ENCODE measurements at regions not wholly inside any gene's neighbourhood (a gene's known extent, or its start where the extent isn't known, plus 50 kb on each side); places are given as distances from the start of the nearest gene placed in this dataset.

GRCh38 chr2:128377071-128377910, 58.6 kb upstream of the HS6ST1 start:
- DNase-seq (ENCODE audit: low read depth, low spot score): no peak
- in situ Hi-C loops (cut with HindIII; ENCODE audit: low sequenced_read_pairs): no loop called here

DNA sequence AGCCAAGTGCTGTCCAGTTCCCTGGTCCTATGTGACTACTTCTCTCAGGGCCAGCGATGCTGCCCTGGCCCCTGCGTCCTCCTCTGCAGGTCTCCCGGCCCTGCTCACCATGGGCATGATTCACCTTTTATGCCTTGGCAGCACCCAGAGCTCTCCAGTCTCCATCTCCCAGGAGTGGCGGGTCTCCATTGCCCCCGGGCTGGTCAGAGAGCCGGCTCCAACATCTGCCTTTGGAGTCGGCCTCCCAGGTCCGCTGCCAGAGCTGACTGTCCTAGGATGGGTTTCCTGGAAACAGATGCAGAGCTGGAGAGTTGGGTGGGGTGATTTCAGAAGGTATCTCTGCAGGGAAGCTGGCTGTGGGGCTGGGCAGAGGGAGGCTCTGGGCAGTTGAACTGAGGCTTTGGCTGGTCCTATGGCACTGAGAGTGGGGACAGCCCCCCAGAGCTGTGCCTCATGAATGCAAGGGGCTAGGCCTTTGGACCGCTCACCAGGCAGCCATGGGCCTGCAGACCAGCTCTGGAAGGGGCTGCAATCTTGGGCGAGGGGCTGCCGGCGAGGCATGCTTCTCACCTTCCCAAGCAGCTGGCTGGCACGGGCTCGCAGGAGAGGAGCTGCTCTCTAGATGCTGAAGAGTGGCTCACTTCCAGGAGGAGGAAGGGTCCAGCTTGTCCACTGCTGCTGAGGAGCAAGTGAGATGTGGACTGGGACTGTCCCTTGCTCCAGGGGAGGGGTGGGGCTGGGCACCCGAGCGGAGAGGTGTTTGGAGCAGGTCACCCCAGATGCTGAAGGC, 59.8 kb upstream of the HS6ST1 start:
- DNase-seq (ENCODE audit: low read depth, low spot score): no peak
- in situ Hi-C loops (cut with HindIII; ENCODE audit: low sequenced_read_pairs): no loop called here
- TF ChIP-seq CTCF (IDR thresholded peaks at IDR 0.05; ENCODE audit: low read depth, low read length): no peak
- no peak overlapping the region for H3K4me3 ChIP-seq (ENCODE audit: low read depth, low read length)

More at GRCh38 chr2:128377071-128377910, 58.6 kb upstream of the HS6ST1 start:
- H3K4me3 ChIP-seq (ENCODE audit: low read depth, low read length): no peak overlapping the region
- no peak for TF ChIP-seq CTCF (IDR thresholded peaks at IDR 0.05; ENCODE audit: low read depth, low read length)

DNA sequence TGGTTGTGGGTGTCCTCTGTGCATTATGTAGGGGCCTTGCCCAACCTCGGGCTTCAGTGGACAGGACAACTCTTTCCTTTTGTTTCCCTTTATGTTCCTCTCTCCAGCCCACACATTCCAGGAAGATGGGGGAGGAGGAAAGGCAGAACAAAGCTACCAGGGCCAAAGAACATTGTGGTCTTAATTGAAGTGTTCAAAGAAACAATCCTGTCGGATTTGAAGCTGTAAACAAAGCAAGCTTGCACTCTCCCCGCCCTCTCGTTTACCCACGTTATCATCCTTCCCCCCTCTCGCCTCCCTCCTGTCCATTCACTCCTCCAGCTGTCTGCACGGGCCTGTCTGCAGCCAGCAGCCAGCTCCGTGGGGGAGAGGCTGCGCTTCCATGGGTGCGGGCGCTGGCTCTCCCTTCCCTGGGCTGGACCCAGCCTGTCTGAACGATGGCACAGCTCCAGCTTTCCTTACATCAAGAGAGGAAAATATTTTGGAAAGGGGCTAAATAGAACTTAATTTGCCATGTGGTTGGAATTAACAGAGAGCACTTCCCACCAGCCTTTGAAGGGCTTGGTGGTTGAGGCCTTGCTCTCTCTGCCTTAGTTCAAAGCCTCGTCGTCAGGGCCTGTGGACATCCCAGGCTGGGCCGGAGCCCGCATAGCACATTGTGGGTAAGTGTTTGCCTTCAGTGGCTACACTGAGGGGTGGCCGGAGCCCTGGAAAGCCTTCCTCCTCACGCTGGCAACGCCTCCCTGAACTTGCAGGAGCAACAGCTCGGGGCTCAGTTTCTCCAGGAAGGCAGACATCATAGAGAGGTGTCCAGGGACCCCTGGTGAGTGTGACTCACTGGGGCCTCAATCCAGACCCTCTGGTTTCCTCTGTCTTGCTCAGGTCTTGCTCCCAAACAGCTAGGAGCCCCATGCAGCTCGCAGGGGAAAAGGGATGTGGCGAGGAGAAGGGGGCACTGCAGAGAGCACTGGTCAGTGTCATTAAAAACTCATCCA, 60.6 kb upstream of the HS6ST1 start:
- no peak overlapping the region for H3K4me3 ChIP-seq (ENCODE audit: low read depth, low read length)
- in situ Hi-C loops (cut with HindIII; ENCODE audit: low sequenced_read_pairs): no loop called here
- no peak for TF ChIP-seq CTCF (IDR thresholded peaks at IDR 0.05; ENCODE audit: low read depth, low read length)
- peak; percentile 46 for DNase-seq (ENCODE audit: low read depth, low spot score)

- no peak for DNase-seq (ENCODE audit: low read depth, low spot score)
- H3K4me3 ChIP-seq (ENCODE audit: low read depth, low read length): no peak overlapping the region
- TF ChIP-seq CTCF (IDR thresholded peaks at IDR 0.05; ENCODE audit: low read depth, low read length): no peak
- in situ Hi-C loops (cut with HindIII; ENCODE audit: low sequenced_read_pairs): no loop called here
Observed at GRCh38 chr2:128380061-128380889, 61.6 kb upstream of the HS6ST1 start.

DNA sequence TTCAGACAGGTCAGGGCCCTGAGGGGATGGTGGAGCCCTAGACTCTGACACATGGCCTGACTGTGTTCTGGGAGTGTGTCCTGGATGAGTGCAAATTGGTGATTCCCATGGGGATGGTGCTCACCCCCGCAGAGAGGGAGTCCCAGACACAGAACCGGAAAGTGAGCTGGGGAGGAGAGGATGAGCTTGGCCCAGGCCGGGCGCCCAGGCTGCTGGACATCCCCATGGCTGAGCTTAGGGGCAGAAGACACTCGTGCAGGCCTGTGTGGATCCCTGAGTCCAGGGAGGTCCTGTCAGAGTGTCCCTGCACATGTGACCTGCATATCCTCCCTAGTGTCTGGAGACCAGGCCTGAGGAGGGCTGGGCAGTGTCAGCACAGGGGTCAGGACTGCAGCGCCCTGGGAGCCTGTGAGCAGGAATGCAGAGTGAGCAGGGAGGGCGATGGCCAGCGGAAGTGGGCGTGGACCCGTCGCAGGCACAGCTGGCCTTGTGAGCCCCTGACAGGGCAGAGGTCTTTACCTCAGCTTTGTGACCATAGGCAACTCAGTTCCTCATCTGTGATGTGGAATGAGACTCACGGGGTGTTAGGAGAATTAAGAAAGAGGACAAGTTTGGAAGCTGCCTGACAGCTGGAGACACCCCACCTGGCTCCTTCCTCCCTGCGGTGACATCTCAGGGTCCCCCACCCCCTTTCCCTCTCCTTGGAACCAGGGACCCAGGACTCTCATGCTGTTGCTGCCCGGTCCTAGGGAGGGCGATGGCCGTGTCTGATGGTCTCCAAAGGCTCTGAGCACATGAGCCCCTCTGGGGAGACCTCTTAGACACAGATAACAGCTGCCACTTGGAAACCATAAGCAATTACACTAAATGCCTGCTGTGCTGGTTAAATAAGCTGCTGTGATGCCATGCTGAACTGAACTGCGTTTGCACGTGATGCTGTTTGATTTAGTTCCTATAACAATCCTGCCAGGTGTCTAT, 62.6 kb upstream of the HS6ST1 start:
- in situ Hi-C loops (cut with HindIII; ENCODE audit: low sequenced_read_pairs): no loop called here
- H3K4me3 ChIP-seq (ENCODE audit: low read depth, low read length): no peak overlapping the region
- no peak for DNase-seq (ENCODE audit: low read depth, low spot score)
- TF ChIP-seq CTCF (IDR thresholded peaks at IDR 0.05; ENCODE audit: low read depth, low read length): no peak
